Spleen (tissue), 11 donors: ENCODE measurements at regions not wholly inside any gene's neighbourhood (a gene's known extent, or its start where the extent isn't known, plus 50 kb on each side); places are given as distances from the start of the nearest gene placed in this dataset.
"Not testable (repeated sequence)": the region's sequence is repeated elsewhere in the genome, so short reads cannot be mapped to it uniquely, and the experiment has no call there.

Experiments used
- DNase-seq: peaks from one replicate; pipeline ENCODE4 v3.0.0-alpha.2; 2020
- H3K27ac ChIP-seq, 8 donors: fragments of 200-600 bp; sonication (generic) in 7 of 8; 1 replicate in 4 of 8; 2 replicates in 4 of 8; pipeline versions ENCODE4 v1.5.0 to v1.8.0; 2016 to 2021; ENCODE audit warnings: inconsistent platforms in 4 of 8, mild to moderate bottlenecking in 4 of 8, moderate library complexity in 1 of 8
- H3K27me3 ChIP-seq, 7 donors: fragments of 200-600 bp; sonication (generic) in 6 of 7; replicated peaks in 1 of 7; 1 replicate in 4 of 7; 2 replicates in 3 of 7; pipeline versions ENCODE4 v1.5.0 to v1.8.0; 2016 to 2021; ENCODE audit warnings: inconsistent platforms in 3 of 7, mild to moderate bottlenecking in 1 of 7
- H3K36me3 ChIP-seq, 6 donors: fragments of 200-600 bp; sonication (generic) in 5 of 6; 1 replicate in 4 of 6; 2 replicates in 2 of 6; pipeline versions ENCODE4 v1.5.0 to v1.8.0; 2016 to 2021; ENCODE audit warnings: inconsistent platforms in 2 of 6
- H3K4me1 ChIP-seq, 6 donors: fragments of 200-600 bp; sonication (generic) in 5 of 6; 1 replicate in 3 of 6; 2 replicates in 3 of 6; pipeline versions ENCODE4 v1.5.0 to v1.8.0; 2016 to 2021; ENCODE audit warnings: inconsistent platforms in 3 of 6
- H3K4me3 ChIP-seq, 8 donors: fragments of 200-600 bp; sonication (generic) in 7 of 8; 1 replicate in 4 of 8; 2 replicates in 4 of 8; pipeline versions ENCODE4 v1.5.0 to v1.8.0; 2016 to 2021; ENCODE audit warnings: inconsistent platforms in 4 of 8, mild to moderate bottlenecking in 4 of 8, moderate library complexity in 2 of 8
- H3K9me3 ChIP-seq, 8 donors: fragments of 200-600 bp; sonication (generic) in 7 of 8; 1 replicate in 4 of 8; 2 replicates in 4 of 8; pipeline versions ENCODE4 v1.5.0 to v1.8.0; 2016 to 2021; ENCODE audit warnings: inconsistent platforms in 4 of 8
- CTCF ChIP-seq, 11 experiments: fragments of 200-600 bp in 7 of 11; fragments of 450-650 bp in 4 of 11; sonication (generic) in 4 of 11; IDR thresholded peaks in 8 of 11; conservative IDR thresholded peaks in 3 of 11; 1 replicate in 7 of 11; 2 replicates in 4 of 11; pipeline versions ENCODE4 v1.4.0 to v1.8.0; 2016 to 2021; ENCODE audit warnings: antibody characterized with exemption in 11 of 11, inconsistent platforms in 4 of 11, mild to moderate bottlenecking in 1 of 11
- POLR2A ChIP-seq, 3 donors: fragments of 450-650 bp; IDR thresholded peaks; one replicate each; pipeline ENCODE4 v1.5.1; 2017; ENCODE audit warnings: antibody characterized with exemption in 3 of 3, mild to moderate bottlenecking in 1 of 3
- POLR2AphosphoS5 ChIP-seq, 3 donors: sonication (generic); formaldehyde crosslinking; IDR thresholded peaks; one replicate each; pipeline ENCODE4 v1.5.1; 2017; ENCODE audit warnings: antibody characterized with exemption in 3 of 3
- WGBS, 5 donors: extraction: QIAGEN DNeasy Blood & Tissue Kit in 3 of 5; methylation state at CpG; one replicate each; pipeline versions ENCODE4 v1.1.5 to v1.1.7; 2013 to 2018; 5-methylcytosine and 5-hydroxymethylcytosine counted together
- intact Hi-C: fragments of 100-400 bp; cut with DNase I; formaldehyde crosslinking; loops from one replicate; pipeline ENCODE4 v1.15.0; 2023; ENCODE audit warnings: low total_unique reads
- donor health status: healthy with polysubstance abuse.
- donor health status: DM: no; HTN: no; CAD: no; lungs with moderate emphysema.
- donor health status: DM: no; HTN: no; CAD: no.
- donor health status: Bipolar disorder and iron deficiency.
- donor health status: healthy.
- donor health status: DM: no; HTN: no; CAD: no.
- donor health status: DM: yes; HTN: yes; CAD: no.

DNA sequence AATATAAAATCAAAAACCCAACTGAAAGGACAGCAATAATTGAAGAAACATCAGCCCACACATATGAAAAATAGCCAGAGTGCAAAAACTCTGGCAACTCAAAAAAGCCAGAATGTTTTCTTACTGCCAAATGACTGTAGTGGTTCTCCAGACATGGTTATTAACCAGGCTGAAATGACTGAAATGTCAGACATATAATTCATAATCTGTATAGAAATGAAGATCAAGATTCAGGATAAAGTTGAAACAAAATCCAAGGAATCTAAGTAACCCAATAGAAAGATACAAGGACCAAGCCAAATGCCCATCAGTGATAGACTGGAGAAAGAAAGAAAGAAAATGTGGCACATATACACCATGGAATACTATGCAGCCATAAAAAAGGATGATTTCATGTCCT is 553.3 kb upstream of the KLHL4 start:
- intact Hi-C loops = no loop called here
- TF ChIP-seq CTCF (IDR thresholded peaks at IDR 0.05 in 8 of 11, conservative IDR thresholded peaks at IDR 0.05 in 3 of 11) = no peak
- no peak for TF ChIP-seq POLR2AphosphoS5 (IDR thresholded peaks at IDR 0.05)
- no peak for TF ChIP-seq POLR2A (IDR thresholded peaks at IDR 0.05)
- no peaks in the 10 kb centered on the region for H3K4me1 ChIP-seq

GRCh38 chrX:86981326-86981879 is 536.2 kb upstream of the KLHL4 start:
- Histone ChIP-seq H3K4me1 (no peaks in the 10 kb centered on the region), H3K9me3 (no peaks in the 10 kb centered on the region), H3K4me3 (no peak overlapping the region), H3K27ac (no peak overlapping the region), H3K36me3 (no peaks in the 10 kb centered on the region), H3K27me3 (no peaks in the 10 kb centered on the region)
- intact Hi-C loops = no loop called here
- no peak for TF ChIP-seq CTCF (IDR thresholded peaks at IDR 0.05 in 8 of 11, conservative IDR thresholded peaks at IDR 0.05 in 3 of 11)
- TF ChIP-seq POLR2A (IDR thresholded peaks at IDR 0.05) = no peak
- TF ChIP-seq POLR2AphosphoS5 (IDR thresholded peaks at IDR 0.05) = no peak
- WGBS, 5 donors = 60 to 81% (median 76%) methylated on average over 2 of the region's 2 CpGs; no CpG with 5 or more reads in 1 of the 5 donors
- DNase-seq = no peak

More for the DNA sequence above, 553.3 kb upstream of the KLHL4 start:
- DNase-seq = no peak
- Histone ChIP-seq H3K27ac (no peak overlapping the region), H3K4me3 (no peak overlapping the region), H3K27me3 (peaks cover 0 to 5% (median 0%) of the 10 kb centered on the region in 7 donors), H3K36me3 (no peaks in the 10 kb centered on the region), H3K9me3 (peaks cover 0 to 5% (median 0%) of the 10 kb centered on the region in 8 donors)

DNA sequence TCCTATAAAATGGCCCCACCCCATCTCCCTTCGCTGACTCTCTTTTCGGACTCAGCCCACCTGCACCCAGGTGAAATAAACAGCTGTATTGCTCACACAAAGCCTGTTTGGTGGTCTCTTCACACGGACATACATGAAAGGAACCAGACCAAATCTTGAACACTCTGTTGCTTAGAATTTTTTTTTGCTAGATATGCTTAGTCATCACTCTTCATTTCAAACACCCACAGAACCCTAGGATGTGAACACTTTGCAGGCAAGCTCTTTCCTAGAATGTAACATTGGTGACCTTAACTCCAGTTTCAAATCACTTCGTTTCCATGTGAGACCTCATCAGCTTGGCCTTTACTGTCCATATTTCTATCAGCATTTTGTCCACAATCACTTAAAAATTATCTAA is 530.3 kb upstream of the KLHL4 start:
- H3K27me3 ChIP-seq, H3K4me1 ChIP-seq, intact Hi-C loops, H3K36me3 ChIP-seq, H3K27ac ChIP-seq, DNase-seq, H3K9me3 ChIP-seq, H3K4me3 ChIP-seq: not testable (repeated sequence)
- WGBS, 5 donors = 61 to 79% (median 67%) methylated on average over 4 of the region's 4 CpGs

GRCh38 chrX:87003031-87003430 is 514.6 kb upstream of the KLHL4 start:
- intact Hi-C loops = no loop called here
- Histone ChIP-seq H3K27me3 (no peaks in the 10 kb centered on the region), H3K27ac (no peak overlapping the region), H3K4me3 (no peak overlapping the region), H3K36me3 (no peaks in the 10 kb centered on the region), H3K4me1 (no peaks in the 10 kb centered on the region), H3K9me3 (peaks cover 0 to 20% (median 2%) of the 10 kb centered on the region in 8 donors)
- no peak for TF ChIP-seq POLR2A (IDR thresholded peaks at IDR 0.05)
- no peak for DNase-seq

DNA sequence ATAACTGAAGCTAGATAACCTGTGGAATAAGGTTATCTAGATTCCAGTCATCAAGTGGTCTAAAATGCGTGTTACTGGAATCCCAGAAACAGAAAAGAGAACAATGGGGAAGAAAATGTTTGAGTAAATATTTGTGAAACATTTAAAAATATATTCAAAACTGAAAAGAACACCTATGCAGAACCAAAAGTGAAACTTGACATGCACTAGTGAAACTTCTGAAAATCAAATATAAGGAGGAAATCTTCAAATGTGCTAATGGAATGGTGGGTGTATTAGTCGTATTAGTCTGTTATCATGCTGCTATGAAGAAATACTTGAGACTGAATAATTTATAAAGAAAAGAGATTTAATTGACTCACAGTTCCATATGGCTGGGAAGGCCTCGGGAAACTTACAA is 512.4 kb upstream of the KLHL4 start:
- TF ChIP-seq CTCF (IDR thresholded peaks at IDR 0.05 in 8 of 11, conservative IDR thresholded peaks at IDR 0.05 in 3 of 11) (no peak), POLR2A (IDR thresholded peaks at IDR 0.05) (no peak), POLR2AphosphoS5 (IDR thresholded peaks at IDR 0.05) (no peak)
- Histone ChIP-seq H3K36me3 (no peaks in the 10 kb centered on the region), H3K9me3 (peaks cover 0 to 20% (median 2%) of the 10 kb centered on the region in 8 donors), H3K27ac (no peak overlapping the region), H3K4me3 (no peak overlapping the region), H3K4me1 (no peaks in the 10 kb centered on the region), H3K27me3 (no peaks in the 10 kb centered on the region)
- DNase-seq = no peak
- intact Hi-C loops = no loop called here
- 70 to 82% (median 71%) methylated on average over 3 of the region's 3 CpGs for WGBS, 5 donors
